Natural killer cell treated with Interleukin-12 subunit alpha and Interleukin-12 subunit beta and Interleukin-15 and Interleukin-18, amount 100 ng/mL, for 72 hours (primary cell): ENCODE measurements at regions not wholly inside any gene's neighbourhood (a gene's known extent, or its start where the extent isn't known, plus 50 kb on each side); places are given as distances from the start of the nearest gene placed in this dataset.

Experiments
- ATAC-seq, 2 donors: fragments of 150-1000 bp; cut with Tn5 transposase in 1 of 2; sonication (Bioruptor Pico), chemical (Tn5 transposase) in 1 of 2; 2 replicates each; pipeline ENCODE4 v1.10.0; 2021
- DNase-seq: peaks from one replicate; pipeline ENCODE4 v3.0.0; 2022; ENCODE audit warnings: low spot score
- H3K27ac Mint-ChIP-seq, 2 donors: 1 replicate in 1 of 2; 2 replicates in 1 of 2; pipeline ENCODE4 v1.8.0; 2022; ENCODE audit warnings: mixed read lengths in 2 of 2, mild to moderate bottlenecking in 1 of 2, moderate library complexity in 1 of 2
- H3K27me3 Mint-ChIP-seq, 2 donors: 1 replicate in 1 of 2; 2 replicates in 1 of 2; pipeline ENCODE4 v1.8.0; 2022; ENCODE audit warnings: mixed read lengths in 2 of 2
- H3K36me3 Mint-ChIP-seq: one replicate; pipeline ENCODE4 v1.8.0; 2022; ENCODE audit warnings: mixed read lengths
- H3K4me1 Mint-ChIP-seq, 2 donors: 1 replicate in 1 of 2; 2 replicates in 1 of 2; pipeline ENCODE4 v1.8.0; 2022; ENCODE audit warnings: low read depth in 2 of 2, mixed read lengths in 2 of 2, mild to moderate bottlenecking in 1 of 2
- H3K4me3 Mint-ChIP-seq: one replicate; pipeline ENCODE4 v1.8.0; 2022; ENCODE audit warnings: mixed read lengths
- H3K9me3 Mint-ChIP-seq: 2 replicates; pipeline ENCODE4 v1.8.0; 2022; ENCODE audit warnings: mixed read lengths

GRCh38 chr7:29754874-29755490 lies 51.3 kb upstream of the WIPF3 start:
- H3K4me1 Mint-ChIP-seq = no peaks in the 10 kb centered on the region

More at GRCh38 chr7:29754874-29755490, 51.3 kb upstream of the WIPF3 start:
- no peak overlapping the region for H3K27ac Mint-ChIP-seq
- DNase-seq (no peak), ATAC-seq (no peak)
- peaks cover 5 to 7% of the 10 kb centered on the region in 2 donors for H3K27me3 Mint-ChIP-seq
- no peaks in the 10 kb centered on the region for H3K36me3 Mint-ChIP-seq
- H3K9me3 Mint-ChIP-seq = no peaks in the 10 kb centered on the region
- H3K4me3 Mint-ChIP-seq = no peak overlapping the region
